HG03066 (cell line): ENCODE measurements at regions not wholly inside any gene's neighbourhood (a gene's known extent, or its start where the extent isn't known, plus 50 kb on each side); places are given as distances from the start of the nearest gene placed in this dataset.
A peak's percentile ranks its signal among the peaks of the same experiment; 100 is the strongest.
"Not testable (repeated sequence)": the region's sequence is repeated elsewhere in the genome, so short reads cannot be mapped to it uniquely, and the experiment has no call there.

Experiments
- ATAC-seq: cut with Tn5 transposase; IDR thresholded peaks from one replicate; pipeline ENCODE4 v1.9.1; 2021; ENCODE audit warnings: low read depth; ENCODE audit not compliant: unreplicated experiment

DNA sequence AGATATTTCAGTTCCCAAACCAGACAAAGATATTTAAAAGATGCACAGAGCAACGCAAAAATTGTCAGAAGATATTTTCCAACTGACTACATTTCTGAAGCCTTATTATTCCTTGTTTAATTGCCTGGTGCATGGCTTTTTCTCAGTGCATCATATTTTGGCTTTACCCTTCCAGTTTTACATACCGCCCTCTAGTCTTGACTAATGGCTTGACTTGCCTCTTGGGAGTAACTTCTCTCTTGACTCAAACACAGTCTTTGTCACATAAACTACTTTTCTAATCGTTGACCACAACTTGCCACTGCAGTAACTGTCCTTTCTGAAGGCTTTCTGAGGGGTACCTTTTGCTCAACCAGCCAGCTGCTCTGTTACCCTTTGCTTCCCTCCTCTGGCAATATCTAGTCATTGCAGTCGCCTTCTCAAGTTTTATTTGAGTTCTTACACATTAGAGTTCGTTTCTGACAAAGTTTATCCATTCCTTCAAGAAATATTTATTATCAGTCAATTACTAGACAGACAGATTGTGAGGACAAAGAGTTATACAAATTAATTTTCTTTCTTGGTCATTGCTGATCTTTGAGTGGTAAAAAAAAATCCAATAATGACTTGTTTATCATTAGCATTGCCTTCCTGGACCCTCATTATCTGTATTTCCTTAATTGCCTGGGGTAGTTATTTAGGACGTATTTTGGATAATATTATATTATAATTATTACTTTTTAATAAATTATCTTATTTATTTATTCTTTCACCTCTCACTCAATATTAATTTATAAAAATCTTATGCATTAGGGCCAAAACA, 506.9 kb upstream of the PCDH10 start:
- ATAC-seq: peak; percentile 66

- peak; percentile 57 for ATAC-seq
Observed at GRCh38 chr4:132646186-132646585, 502.9 kb upstream of the PCDH10 start.

DNA sequence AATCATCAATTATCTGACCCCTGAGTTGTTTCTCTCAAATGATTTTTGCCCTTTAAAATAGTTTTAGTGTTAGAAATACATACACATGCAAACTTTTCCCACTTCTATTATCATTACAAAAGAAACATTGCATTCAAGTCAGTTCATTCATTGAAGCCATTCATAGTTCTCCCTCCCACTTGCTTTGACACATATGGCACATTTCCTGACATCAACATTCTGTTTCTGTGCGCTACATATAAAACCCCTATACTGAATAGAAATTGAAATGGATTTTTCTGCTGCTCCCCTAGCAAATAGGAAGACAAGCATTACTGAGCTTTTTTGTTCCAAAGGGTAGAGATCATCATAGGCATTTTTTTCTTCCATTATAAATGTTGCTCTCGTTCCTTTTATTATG, 497.9 kb upstream of the PCDH10 start:
- ATAC-seq: no peak

- no peak for ATAC-seq
Observed at GRCh38 chr4:132660181-132660580, 488.9 kb upstream of the PCDH10 start.

- ATAC-seq: no peak
Observed at GRCh38 chr4:132662456-132662855, 486.6 kb upstream of the PCDH10 start.

DNA sequence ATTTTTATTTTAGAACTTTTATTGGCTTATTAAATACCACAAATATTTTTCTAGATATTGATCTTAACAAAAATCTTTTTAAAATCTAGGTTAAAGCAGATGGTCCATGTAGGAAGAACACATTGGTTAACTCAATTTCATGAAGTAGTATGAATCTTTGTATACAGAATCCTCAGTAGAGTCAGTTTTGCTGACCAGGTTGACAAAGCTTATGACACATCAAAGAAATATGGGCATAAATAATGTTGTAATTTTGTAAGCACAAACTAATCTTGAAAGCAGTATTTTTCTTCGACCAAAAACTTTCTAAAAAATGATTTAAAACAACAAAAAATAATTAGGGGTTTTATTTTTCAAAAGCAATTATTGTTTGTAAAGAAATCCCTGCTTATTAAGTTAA, 479.3 kb upstream of the PCDH10 start:
- no peak for ATAC-seq

- ATAC-seq: no peak
Observed at GRCh38 chr4:132670557-132670956, 478.5 kb upstream of the PCDH10 start.

- no peak for ATAC-seq
Observed at GRCh38 chr4:132683957-132684356, 465.1 kb upstream of the PCDH10 start.

DNA sequence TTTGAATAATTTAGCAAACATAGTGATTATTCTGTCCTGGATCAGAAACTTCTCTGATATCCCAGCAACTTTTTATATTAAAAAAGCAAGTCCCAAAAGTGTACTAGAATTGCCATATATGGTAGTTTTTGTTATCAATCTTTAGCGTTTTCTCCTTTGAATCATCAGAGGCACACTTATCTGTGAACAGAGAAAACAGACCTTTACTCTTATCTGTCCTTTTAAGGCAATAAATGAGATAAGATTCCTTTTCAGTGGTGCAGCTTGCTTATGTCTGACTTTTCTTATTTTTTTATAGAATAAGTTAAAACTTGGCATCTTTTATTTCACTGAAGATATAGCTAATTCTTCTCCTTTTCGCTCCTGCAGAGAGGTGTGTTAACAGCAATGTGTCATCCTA, 458.1 kb upstream of the PCDH10 start:
- ATAC-seq: no peak

- ATAC-seq: no peak
Observed at GRCh38 chr4:132691668-132692067, 457.4 kb upstream of the PCDH10 start.

DNA sequence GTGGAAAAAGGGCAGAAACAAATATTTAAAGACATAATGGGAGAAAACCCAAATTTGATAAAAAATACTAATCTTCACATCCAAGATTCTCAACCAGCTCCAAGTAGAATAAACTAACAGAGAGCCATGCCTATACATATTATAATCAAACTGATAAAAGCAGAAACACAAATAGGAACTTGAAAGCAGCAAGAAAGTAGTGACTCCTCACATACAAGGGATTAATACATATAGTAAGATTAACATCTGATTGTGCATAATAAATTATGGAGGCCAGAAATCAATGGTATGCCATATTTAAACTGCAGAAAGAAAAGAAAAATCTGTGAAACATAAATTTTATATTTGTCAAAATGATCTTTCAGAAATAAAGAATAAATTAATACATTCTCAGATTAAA, 454.3 kb upstream of the PCDH10 start:
- ATAC-seq: no peak

- not testable (repeated sequence) for ATAC-seq
Observed at GRCh38 chr4:132697505-132697904, 451.6 kb upstream of the PCDH10 start.

GRCh38 chr4:132707955-132708354, 441.1 kb upstream of the PCDH10 start:
- no peak for ATAC-seq

GRCh38 chr4:132709056-132709455, 440.0 kb upstream of the PCDH10 start:
- no peak for ATAC-seq

- ATAC-seq: no peak
Observed at GRCh38 chr4:132710971-132711370, 438.1 kb upstream of the PCDH10 start.

DNA sequence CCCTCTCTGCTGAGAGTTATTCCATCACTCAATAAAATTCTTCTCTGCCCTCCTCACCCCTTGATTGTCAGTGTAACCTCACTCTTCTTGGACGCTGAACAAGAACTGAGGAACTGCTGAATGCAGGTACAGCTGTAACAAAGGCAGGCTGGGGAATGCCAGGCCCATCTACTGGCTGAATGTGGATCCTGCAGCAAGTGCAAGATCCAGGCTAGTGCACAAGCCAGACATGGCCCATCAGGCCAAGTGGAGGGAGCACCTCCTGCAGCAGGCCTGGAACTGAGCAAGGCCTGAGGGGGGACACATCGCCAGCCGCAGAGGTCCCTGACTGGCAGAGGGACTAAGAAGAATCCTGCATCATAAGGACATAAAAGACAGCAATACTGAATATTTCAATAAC, 411.8 kb upstream of the PCDH10 start:
- ATAC-seq: no peak

DNA sequence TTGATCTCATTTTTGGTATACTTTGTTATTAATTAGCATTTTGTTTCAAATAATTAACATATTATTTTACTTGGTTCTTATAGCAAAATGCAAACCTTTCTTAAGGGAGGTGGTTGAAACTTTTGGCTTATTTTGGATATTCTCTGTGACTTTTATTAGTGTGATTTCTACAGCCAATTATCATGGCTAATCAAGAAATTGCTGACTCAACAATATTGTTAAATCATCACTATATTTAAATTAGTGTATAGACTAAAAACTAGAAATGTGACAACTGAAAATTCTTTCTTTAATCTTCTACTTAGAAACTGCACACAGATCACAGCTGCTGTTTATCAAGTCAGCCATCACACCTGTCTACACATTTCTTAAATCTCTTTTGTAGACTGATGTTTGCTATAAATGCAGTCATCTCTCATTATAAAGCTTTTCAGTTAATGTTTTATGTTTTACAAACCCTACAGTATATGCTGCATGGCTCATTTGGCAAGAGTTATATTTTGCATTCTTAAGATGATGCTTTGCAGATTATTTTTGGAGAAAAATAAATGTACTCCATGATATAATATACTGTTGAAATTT, 389.8 kb upstream of the PCDH10 start:
- no peak for ATAC-seq

DNA sequence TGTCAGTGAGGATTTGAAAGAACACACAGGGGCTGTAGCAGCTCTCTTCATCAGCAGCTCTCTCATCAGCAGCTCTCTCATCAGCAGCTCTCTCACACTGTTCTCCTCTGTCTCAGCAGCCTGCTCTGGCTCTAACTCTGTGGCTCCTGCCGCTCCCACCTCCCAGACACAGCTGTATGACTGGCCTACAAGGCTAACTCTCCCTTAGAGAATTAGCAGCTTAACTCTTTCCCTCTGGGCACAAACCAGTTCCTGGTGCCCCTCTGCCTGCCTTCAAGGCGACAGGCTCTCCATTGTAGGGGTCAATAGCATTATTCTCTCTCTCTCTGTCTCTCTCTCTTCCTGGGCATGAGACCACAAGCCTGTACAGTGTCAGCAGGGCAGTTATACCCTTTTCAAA, 385.6 kb upstream of the PCDH10 start:
- ATAC-seq: no peak

DNA sequence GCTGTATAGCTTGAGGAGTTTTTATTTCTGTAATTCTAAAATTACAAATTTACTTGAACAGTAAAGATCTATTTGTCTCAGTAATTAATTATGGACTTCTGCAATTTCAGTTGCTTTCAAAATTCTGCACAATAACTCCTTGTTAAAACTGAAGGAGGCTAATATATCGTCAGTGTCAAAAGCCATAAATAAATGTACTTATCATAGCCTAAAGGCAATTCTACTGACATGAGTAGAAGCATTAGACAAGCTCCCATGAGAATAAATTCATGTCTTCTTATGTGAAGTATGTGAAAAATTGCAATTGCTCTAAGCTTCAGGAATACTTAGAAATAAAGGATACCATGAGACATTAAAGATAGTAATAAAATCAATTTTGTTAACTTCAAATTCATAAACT, 381.2 kb upstream of the PCDH10 start:
- no peak for ATAC-seq

DNA sequence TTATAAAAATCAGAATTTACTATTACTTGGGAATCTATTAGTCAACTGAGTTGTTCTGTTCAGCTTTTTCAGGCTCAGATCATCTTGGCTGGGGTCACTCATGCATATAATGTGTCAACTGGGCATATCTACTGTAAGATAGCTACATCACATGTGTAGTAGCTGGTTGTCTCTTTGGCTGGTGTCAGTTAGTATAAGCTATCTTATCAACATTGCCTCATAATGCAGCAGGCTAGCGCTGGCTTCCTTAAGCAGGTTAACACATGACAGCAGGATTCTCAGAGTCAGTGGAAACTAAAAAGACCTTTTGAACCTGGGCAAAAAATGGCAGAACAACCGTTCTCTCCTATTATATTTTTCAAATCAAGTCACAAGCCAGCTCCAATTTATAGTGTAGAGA, 378.3 kb upstream of the PCDH10 start:
- no peak for ATAC-seq

- ATAC-seq: no peak
Observed at GRCh38 chr4:132792310-132792709, 356.8 kb upstream of the PCDH10 start.

DNA sequence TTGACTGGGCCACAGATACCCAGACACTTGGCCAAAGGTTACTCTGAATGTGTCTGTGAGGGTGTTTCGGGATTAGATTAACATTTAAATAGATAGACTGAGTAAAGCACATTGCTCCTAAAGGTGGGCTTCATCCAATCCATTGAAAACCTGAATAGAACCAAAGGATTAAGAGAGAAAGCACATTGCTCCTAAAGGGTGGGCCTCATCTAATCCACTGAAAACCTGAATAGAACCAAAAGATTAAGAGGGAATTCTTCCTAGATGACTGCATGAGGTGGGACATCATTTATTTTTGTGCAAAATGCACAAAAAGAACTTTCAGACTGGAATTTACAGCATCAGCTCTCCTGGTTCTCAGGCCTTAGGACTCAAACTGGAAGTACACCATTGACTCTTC, 351.2 kb upstream of the PCDH10 start:
- no peak for ATAC-seq
